ENCODE measurements at regions not wholly inside any gene's neighbourhood (a gene's known extent, or its start where the extent isn't known, plus 50 kb on each side); places are given as distances from the start of the nearest gene placed in this dataset.

GRCh38 chr11:98234698-98235097, 786.1 kb upstream of the CNTN5 start:
- dilution Hi-C loops (cut with MboI; ENCODE audit: extremely low pct_ligation_motif_present, low sequenced_read_pairs) (no loop called here), intact Hi-C loops (cut with micrococcal nuclease) (no loop called here)
- TF ChIP-seq POLR2AphosphoS5 (IDR thresholded peaks at IDR 0.05; ENCODE audit: insufficient read depth, low read depth, low read length), result no peak
- TF ChIP-seq JUN (IDR thresholded peaks at IDR 0.05; ENCODE audit: borderline replicate concordance, insufficient read depth, insufficient read length, low read depth), result no peak
- TF ChIP-seq POLR2A (IDR thresholded peaks at IDR 0.05; ENCODE audit: low read depth, low read length), result no peak
- no peak for TF ChIP-seq MAX (IDR thresholded peaks at IDR 0.05; ENCODE audit: insufficient read depth, insufficient read length)
- no peak for TF ChIP-seq EZH2 (IDR thresholded peaks at IDR 0.05; ENCODE audit: borderline replicate concordance, low read depth, low read length, severe bottlenecking)
- no peak for TF ChIP-seq GATA2 (IDR thresholded peaks at IDR 0.05; ENCODE audit: insufficient read depth, insufficient read length, low read depth, low read length)
- no peak for TF ChIP-seq MYC (IDR thresholded peaks at IDR 0.05; ENCODE audit: low read depth, low read length)
- no peak for TF ChIP-seq CTCF (IDR thresholded peaks at IDR 0.05; ENCODE audit: extremely low read depth in 1 of 2, insufficient read depth in 1 of 2, low read depth in 1 of 2, low read length in 2 of 2)
- TF ChIP-seq FOS (IDR thresholded peaks at IDR 0.05; ENCODE audit: borderline replicate concordance, insufficient read depth, low read length), result no peak
- H3K36me3 ChIP-seq (ENCODE audit: control insufficient read depth in 2 of 2, extremely low read depth in 1 of 2, insufficient read depth in 2 of 2, low read length in 2 of 2), result no peaks in the 10 kb centered on the region
- H3K9ac ChIP-seq (replicated peaks; ENCODE audit: extremely low read depth, insufficient read depth, low read length), result no peak overlapping the region
- DNase-seq (ENCODE audit: low read depth, low spot score) (no peak), FAIRE-seq (no peak)
- no TSS peak for BruUV-seq (replicated peaks)
- H2AFZ ChIP-seq (ENCODE audit: low read depth, low read length), result no peak overlapping the region
- no peaks in the 10 kb centered on the region for H4K20me1 ChIP-seq (replicated peaks; ENCODE audit: control insufficient read depth, extremely low read depth, insufficient read depth, low read length)
- no peaks in the 10 kb centered on the region for H3K9me1 ChIP-seq (replicated peaks; ENCODE audit: control insufficient read depth, extremely low read depth, insufficient read depth, low read length)
- no peak overlapping the region for H3K27ac ChIP-seq (ENCODE audit: insufficient read depth, low read depth, low read length)
- CTCF ChIA-PET, result no interaction called here
- POLR2A ChIA-PET, result no interaction called here
- H3K79me2 ChIP-seq (ENCODE audit: control insufficient read depth, insufficient read depth, low read length), result no peaks in the 10 kb centered on the region
- no peak overlapping the region for H3K4me3 ChIP-seq (replicated peaks in 1 of 3; ENCODE audit: insufficient read depth in 1 of 3, low read depth in 1 of 3, low read length in 3 of 3)
- H3K4me2 ChIP-seq (ENCODE audit: insufficient read depth, low read length), result no peak overlapping the region
- no peaks in the 10 kb centered on the region for H3K9me3 ChIP-seq (replicated peaks; ENCODE audit: control insufficient read depth, insufficient read depth, low read length)
- no peaks in the 10 kb centered on the region for H3K27me3 ChIP-seq (ENCODE audit: control insufficient read depth in 2 of 2, insufficient read depth in 2 of 2, low read length in 2 of 2)
- H3K4me1 ChIP-seq (ENCODE audit: control insufficient read depth, extremely low read depth, insufficient read depth, low read length), result no peaks in the 10 kb centered on the region

Data from endothelial cell of umbilical vein (primary cell).